Upper lobe of left lung (tissue), 6 donors: ENCODE measurements at regions not wholly inside any gene's neighbourhood (a gene's known extent, or its start where the extent isn't known, plus 50 kb on each side); places are given as distances from the start of the nearest gene placed in this dataset.

Experiments
- ATAC-seq, 2 donors: fragments of 200-7000 bp; cut with Tn5 transposase; one replicate each; pipeline ENCODE4 v1.9.1; 2022; ENCODE audit warnings: mild to moderate bottlenecking in 2 of 2, moderate library complexity in 2 of 2; ENCODE audit not compliant: low FRiP score in 2 of 2
- DNase-seq, 2 donors: peaks; one replicate each; pipeline ENCODE4 v3.0.0-alpha.2; 2019 to 2020
- H3K27ac ChIP-seq, 4 donors: fragments of 200-600 bp; sonication (generic); one replicate each; pipeline ENCODE4 v1.5.1; 2016 to 2019
- H3K27me3 ChIP-seq, 4 donors: fragments of 200-600 bp; sonication (generic); one replicate each; pipeline ENCODE4 v1.5.1; 2017 to 2019
- H3K36me3 ChIP-seq, 4 donors: fragments of 200-600 bp; sonication (generic); one replicate each; pipeline ENCODE4 v1.5.1; 2016 to 2019
- H3K4me1 ChIP-seq, 4 donors: fragments of 200-600 bp; sonication (generic); one replicate each; pipeline ENCODE4 v1.5.1; 2018 to 2019
- H3K4me3 ChIP-seq, 4 donors: fragments of 200-600 bp; sonication (generic); one replicate each; pipeline ENCODE4 v1.5.1; 2017 to 2019; ENCODE audit warnings: mild to moderate bottlenecking in 2 of 4, moderate library complexity in 1 of 4
- H3K9me3 ChIP-seq, 4 donors: fragments of 200-600 bp; sonication (generic); one replicate each; pipeline ENCODE4 v1.5.1; 2018 to 2019
- CTCF ChIP-seq, 6 experiments: fragments of 450-650 bp in 4 of 6; fragments of 200-600 bp in 2 of 6; sonication (generic) in 2 of 6; IDR thresholded peaks; one replicate each; pipeline ENCODE4 v1.5.1; 2016 to 2019; ENCODE audit warnings: antibody characterized with exemption in 6 of 6
- EP300 ChIP-seq, 4 donors: sonication (generic); formaldehyde crosslinking; IDR thresholded peaks; one replicate each; pipeline ENCODE4 v1.5.1; 2017; ENCODE audit warnings: antibody characterized with exemption in 4 of 4, control low read depth in 2 of 4
- POLR2A ChIP-seq, 4 donors: fragments of 450-650 bp; IDR thresholded peaks; one replicate each; pipeline ENCODE4 v1.5.1; 2016 to 2017; ENCODE audit warnings: antibody characterized with exemption in 4 of 4, mild to moderate bottlenecking in 2 of 4
- POLR2AphosphoS5 ChIP-seq, 2 donors: sonication (generic); formaldehyde crosslinking; IDR thresholded peaks; one replicate each; pipeline ENCODE4 v1.5.1; 2017; ENCODE audit warnings: antibody characterized with exemption in 2 of 2
- WGBS, 2 donors: methylation state at CpG; one replicate each; pipeline ENCODE4 v1.1.5; 2017 to 2018; 5-methylcytosine and 5-hydroxymethylcytosine counted together
- donor health status: DM: no; HTN: no; CAD: no; lungs with moderate emphysema.
- donor health status: DM: no; HTN: yes; CAD: no; lungs with severe emphysema.

GRCh38 chr4:10273030-10273429 lies 156.4 kb upstream of the WDR1 start:
- no peaks in the 10 kb centered on the region for H3K4me1 ChIP-seq
- no peak for DNase-seq
- 74 to 77% methylated on average over 4 of the region's 4 CpGs for WGBS, 2 donors
- no peak for ATAC-seq
- H3K27ac ChIP-seq, result no peak overlapping the region
- H3K27me3 ChIP-seq, result no peaks in the 10 kb centered on the region
- TF ChIP-seq POLR2A (IDR thresholded peaks at IDR 0.05) (no peak), POLR2AphosphoS5 (IDR thresholded peaks at IDR 0.05) (no peak), EP300 (IDR thresholded peaks at IDR 0.05) (no peak), CTCF (IDR thresholded peaks at IDR 0.05) (no peak)
- no peak overlapping the region for H3K4me3 ChIP-seq
- no peaks in the 10 kb centered on the region for H3K36me3 ChIP-seq
- no peaks in the 10 kb centered on the region for H3K9me3 ChIP-seq

- no peaks in the 10 kb centered on the region for H3K9me3 ChIP-seq
- H3K36me3 ChIP-seq, result no peaks in the 10 kb centered on the region
- H3K27ac ChIP-seq, result no peak overlapping the region
- no peak for TF ChIP-seq POLR2A (IDR thresholded peaks at IDR 0.05)
- no peak for TF ChIP-seq CTCF (IDR thresholded peaks at IDR 0.05)
- TF ChIP-seq EP300 (IDR thresholded peaks at IDR 0.05), result no peak
- no peak for TF ChIP-seq POLR2AphosphoS5 (IDR thresholded peaks at IDR 0.05)
- H3K27me3 ChIP-seq, result no peaks in the 10 kb centered on the region
- H3K4me1 ChIP-seq, result no peaks in the 10 kb centered on the region
- 72 to 89% methylated on average over 2 to 5 of the region's 5 CpGs for WGBS, 2 donors
- H3K4me3 ChIP-seq, result no peak overlapping the region
- ATAC-seq (no peak), DNase-seq (no peak)
Observed at GRCh38 chr4:10272511-10272910, 155.9 kb upstream of the WDR1 start.

GRCh38 chr4:10267066-10267465 lies 150.5 kb upstream of the WDR1 start:
- no peak overlapping the region for H3K4me3 ChIP-seq
- H3K27me3 ChIP-seq, result no peaks in the 10 kb centered on the region
- no peaks in the 10 kb centered on the region for H3K4me1 ChIP-seq
- DNase-seq (no peak), ATAC-seq (no peak)
- no peaks in the 10 kb centered on the region for H3K36me3 ChIP-seq
- H3K27ac ChIP-seq, result no peak overlapping the region
- no peaks in the 10 kb centered on the region for H3K9me3 ChIP-seq
- 84 to 87% methylated on average over 4 of the region's 4 CpGs for WGBS, 2 donors
- TF ChIP-seq POLR2A (IDR thresholded peaks at IDR 0.05) (no peak), POLR2AphosphoS5 (IDR thresholded peaks at IDR 0.05) (no peak), EP300 (IDR thresholded peaks at IDR 0.05) (no peak), CTCF (IDR thresholded peaks at IDR 0.05) (no peak)

- H3K4me1 ChIP-seq, result no peaks in the 10 kb centered on the region
- no peak overlapping the region for H3K4me3 ChIP-seq
- 53 to 60% methylated on average over 2 of the region's 2 CpGs for WGBS, 2 donors
- no peaks in the 10 kb centered on the region for H3K9me3 ChIP-seq
- TF ChIP-seq POLR2A (IDR thresholded peaks at IDR 0.05) (no peak), POLR2AphosphoS5 (IDR thresholded peaks at IDR 0.05) (no peak), CTCF (IDR thresholded peaks at IDR 0.05) (no peak), EP300 (IDR thresholded peaks at IDR 0.05) (no peak)
- H3K36me3 ChIP-seq, result no peaks in the 10 kb centered on the region
- no peaks in the 10 kb centered on the region for H3K27me3 ChIP-seq
- no peak overlapping the region for H3K27ac ChIP-seq
- no peak for ATAC-seq
- no peak for DNase-seq
Observed at GRCh38 chr4:10260777-10261176, 144.2 kb upstream of the WDR1 start.

- no peak overlapping the region for H3K4me3 ChIP-seq
- DNase-seq (no peak), ATAC-seq (no peak)
- 85 to 100% methylated on average over 1 to 2 of the region's 2 CpGs for WGBS, 2 donors
- H3K9me3 ChIP-seq, result no peaks in the 10 kb centered on the region
- TF ChIP-seq CTCF (IDR thresholded peaks at IDR 0.05) (no peak), POLR2AphosphoS5 (IDR thresholded peaks at IDR 0.05) (no peak), POLR2A (IDR thresholded peaks at IDR 0.05) (no peak), EP300 (IDR thresholded peaks at IDR 0.05) (no peak)
- no peaks in the 10 kb centered on the region for H3K4me1 ChIP-seq
- no peaks in the 10 kb centered on the region for H3K36me3 ChIP-seq
- H3K27me3 ChIP-seq, result no peaks in the 10 kb centered on the region
- no peak overlapping the region for H3K27ac ChIP-seq
Observed at GRCh38 chr4:10259976-10260375, 143.4 kb upstream of the WDR1 start.
